ENCODE measurements at regions not wholly inside any gene's neighbourhood (a gene's known extent, or its start where the extent isn't known, plus 50 kb on each side); places are given as distances from the start of the nearest gene placed in this dataset.

- no peak overlapping the region for H3K4me3 ChIP-seq (ENCODE audit: low read depth, low read length)
- no peak for DNase-seq (ENCODE audit: low read depth)
- TF ChIP-seq CTCF (IDR thresholded peaks at IDR 0.05; ENCODE audit: insufficient read depth, low read depth, low read length): no peak
Measured at GRCh38 chr16:5398203-5398602, 300.6 kb upstream of the EEF2KMT start.

- no peak for TF ChIP-seq CTCF (IDR thresholded peaks at IDR 0.05; ENCODE audit: insufficient read depth, low read depth, low read length)
- H3K4me3 ChIP-seq (ENCODE audit: low read depth, low read length): no peak overlapping the region
- no peak for DNase-seq (ENCODE audit: low read depth)
Measured at GRCh38 chr16:5396880-5397279, 299.3 kb upstream of the EEF2KMT start.

GRCh38 chr16:5393070-5393469 is 295.5 kb upstream of the EEF2KMT start:
- TF ChIP-seq CTCF (IDR thresholded peaks at IDR 0.05; ENCODE audit: insufficient read depth, low read depth, low read length): no peak
- no peak overlapping the region for H3K4me3 ChIP-seq (ENCODE audit: low read depth, low read length)
- DNase-seq (ENCODE audit: low read depth): no peak

GRCh38 chr16:5386989-5387388 is 289.4 kb upstream of the EEF2KMT start:
- TF ChIP-seq CTCF (IDR thresholded peaks at IDR 0.05; ENCODE audit: insufficient read depth, low read depth, low read length): no peak
- no peak overlapping the region for H3K4me3 ChIP-seq (ENCODE audit: low read depth, low read length)
- no peak for DNase-seq (ENCODE audit: low read depth)

- no peak for TF ChIP-seq CTCF (IDR thresholded peaks at IDR 0.05; ENCODE audit: insufficient read depth, low read depth, low read length)
- DNase-seq (ENCODE audit: low read depth): no peak
- no peak overlapping the region for H3K4me3 ChIP-seq (ENCODE audit: low read depth, low read length)
Measured at GRCh38 chr16:5385811-5386210, 288.2 kb upstream of the EEF2KMT start.

- DNase-seq (ENCODE audit: low read depth): no peak
- no peak overlapping the region for H3K4me3 ChIP-seq (ENCODE audit: low read depth, low read length)
- TF ChIP-seq CTCF (IDR thresholded peaks at IDR 0.05; ENCODE audit: insufficient read depth, low read depth, low read length): no peak
Measured at GRCh38 chr16:5385115-5385514, 287.5 kb upstream of the EEF2KMT start.

GRCh38 chr16:5383737-5384136 is 286.1 kb upstream of the EEF2KMT start:
- no peak for TF ChIP-seq CTCF (IDR thresholded peaks at IDR 0.05; ENCODE audit: insufficient read depth, low read depth, low read length)

More at GRCh38 chr16:5383737-5384136, 286.1 kb upstream of the EEF2KMT start:
- no peak for DNase-seq (ENCODE audit: low read depth)
- H3K4me3 ChIP-seq (ENCODE audit: low read depth, low read length): no peak overlapping the region

All from fibroblast of villous mesenchyme (primary cell).